GM13976 (cell line): ENCODE measurements at regions not wholly inside any gene's neighbourhood (a gene's known extent, or its start where the extent isn't known, plus 50 kb on each side); places are given as distances from the start of the nearest gene placed in this dataset.
A peak's percentile ranks its signal among the peaks of the same experiment; 100 is the strongest.

ENCODE experiments used
- DNase-seq: peaks from one replicate; pipeline ENCODE4 v3.0.0; 2012; ENCODE audit warnings: low spot score
- in situ Hi-C: fragments of 300-500 bp; cut with MboI; formaldehyde crosslinking; loops from one replicate; pipeline ENCODE4 v1.12.0; 2022; ENCODE audit warnings: low sequenced_read_pairs, mixed read lengths, inconsistent platforms; ENCODE audit not compliant: unreplicated experiment
- TF ChIP-seq, protein P1 (sequence below): IDR thresholded peaks from 2 replicates; pipeline ENCODE4 v1.5.1; 2012; ENCODE audit warnings: borderline replicate concordance, mild to moderate bottlenecking; ENCODE audit not compliant: insufficient read depth; ENCODE audit errors: extremely low read depth, missing control alignments, control extremely low read depth

DNA sequence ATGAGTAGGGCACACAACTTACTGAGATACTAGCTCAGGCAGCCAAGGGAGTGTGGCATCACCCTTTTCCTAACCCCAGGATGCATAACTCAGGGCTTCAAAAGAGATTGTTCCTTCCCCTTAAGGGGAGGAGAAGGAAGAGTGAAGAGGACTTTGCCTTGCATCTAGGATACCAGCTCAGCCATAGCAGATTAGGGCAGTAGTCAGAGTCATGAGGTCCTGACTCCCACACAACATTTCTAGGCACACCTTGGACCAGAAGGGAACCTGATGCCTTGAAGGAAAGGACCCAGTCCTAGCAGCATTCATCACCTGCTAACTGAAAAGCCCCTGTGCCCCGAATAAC, 1433.2 kb upstream of the TMEFF2 start:
- no peak for DNase-seq
- TF ChIP-seq, protein P1, sequence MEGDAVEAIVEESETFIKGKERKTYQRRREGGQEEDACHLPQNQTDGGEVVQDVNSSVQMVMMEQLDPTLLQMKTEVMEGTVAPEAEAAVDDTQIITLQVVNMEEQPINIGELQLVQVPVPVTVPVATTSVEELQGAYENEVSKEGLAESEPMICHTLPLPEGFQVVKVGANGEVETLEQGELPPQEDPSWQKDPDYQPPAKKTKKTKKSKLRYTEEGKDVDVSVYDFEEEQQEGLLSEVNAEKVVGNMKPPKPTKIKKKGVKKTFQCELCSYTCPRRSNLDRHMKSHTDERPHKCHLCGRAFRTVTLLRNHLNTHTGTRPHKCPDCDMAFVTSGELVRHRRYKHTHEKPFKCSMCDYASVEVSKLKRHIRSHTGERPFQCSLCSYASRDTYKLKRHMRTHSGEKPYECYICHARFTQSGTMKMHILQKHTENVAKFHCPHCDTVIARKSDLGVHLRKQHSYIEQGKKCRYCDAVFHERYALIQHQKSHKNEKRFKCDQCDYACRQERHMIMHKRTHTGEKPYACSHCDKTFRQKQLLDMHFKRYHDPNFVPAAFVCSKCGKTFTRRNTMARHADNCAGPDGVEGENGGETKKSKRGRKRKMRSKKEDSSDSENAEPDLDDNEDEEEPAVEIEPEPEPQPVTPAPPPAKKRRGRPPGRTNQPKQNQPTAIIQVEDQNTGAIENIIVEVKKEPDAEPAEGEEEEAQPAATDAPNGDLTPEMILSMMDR, result no peak
- in situ Hi-C loops, result no loop called here

DNA sequence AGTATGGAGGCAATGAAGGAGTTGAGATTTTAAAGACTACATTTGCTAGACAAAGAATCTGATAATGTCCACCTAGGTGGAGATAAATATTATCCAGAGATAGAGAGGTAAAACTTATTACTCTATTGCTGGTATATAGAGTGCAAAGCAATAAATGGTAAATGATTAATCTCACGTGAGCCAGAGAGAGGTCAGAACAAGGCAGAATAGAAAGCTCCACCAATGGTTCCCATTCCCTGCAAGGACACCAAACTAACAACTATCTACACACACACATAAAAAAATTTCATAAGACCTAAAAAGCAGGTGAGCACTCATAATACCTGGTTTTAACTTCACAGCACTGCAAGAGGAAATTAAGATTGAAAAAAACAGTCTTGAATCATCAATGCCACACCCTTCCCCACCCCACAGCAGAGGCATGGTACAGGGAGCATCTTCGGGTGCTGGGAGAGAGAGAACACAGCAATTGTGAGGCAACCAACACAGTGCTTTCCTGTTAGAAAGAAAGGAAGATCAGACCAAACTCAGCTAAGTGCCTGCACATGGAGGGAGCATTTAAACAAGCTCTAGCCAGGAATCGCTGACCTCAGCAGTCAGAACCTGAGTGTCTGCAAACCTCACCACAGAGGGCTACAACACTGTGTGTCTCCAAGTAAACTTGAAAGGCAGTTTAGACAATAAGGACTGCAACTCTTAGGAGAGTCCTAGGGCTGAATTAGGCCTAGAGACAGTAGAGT, 1432.6 kb upstream of the TMEFF2 start:
- TF ChIP-seq, protein P1, result no peak
- in situ Hi-C loops, result no loop called here
- no peak for DNase-seq

DNA sequence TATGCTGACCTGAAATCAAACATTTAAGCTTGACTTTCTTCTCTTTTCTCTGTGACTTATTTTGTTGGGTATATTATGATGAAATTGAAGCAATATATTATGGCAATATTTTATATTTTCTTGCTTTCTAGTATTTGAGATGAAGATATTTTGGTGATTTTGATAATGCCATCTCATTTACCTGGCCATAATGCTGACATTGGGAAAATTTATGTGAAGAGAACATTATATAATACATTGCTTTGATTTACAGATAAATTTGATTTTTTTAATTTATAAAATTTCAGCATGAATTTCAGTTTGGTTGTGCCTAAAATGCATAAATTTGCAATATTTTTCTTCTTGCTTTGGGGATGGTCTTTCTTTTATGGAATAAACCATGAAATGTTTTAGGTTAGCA, 1413.7 kb upstream of the TMEFF2 start:
- DNase-seq, result no peak
- TF ChIP-seq, protein P1, result no peak
- in situ Hi-C loops, result no loop called here

DNA sequence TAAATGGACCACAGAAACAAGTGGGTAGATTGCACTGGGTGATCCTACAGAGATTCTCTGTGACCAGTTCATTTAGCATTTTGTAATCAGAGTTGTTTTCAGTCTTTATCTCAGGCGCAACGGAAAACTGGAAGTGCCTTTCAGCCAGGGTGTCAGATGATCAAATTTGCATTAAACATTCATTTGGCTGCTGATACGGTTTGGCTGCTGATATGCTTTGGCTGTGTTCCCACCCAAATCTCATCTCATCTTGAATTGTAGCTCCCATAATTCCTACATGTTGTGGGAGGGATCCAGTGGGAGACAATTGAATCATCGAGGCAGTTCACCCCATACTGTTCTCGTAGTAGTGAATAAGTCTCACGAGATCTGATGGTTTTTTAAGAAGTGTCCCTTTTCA, 1396.1 kb upstream of the TMEFF2 start:
- DNase-seq, result no peak
- in situ Hi-C loops, result no loop called here
- TF ChIP-seq, protein P1, result no peak

DNA sequence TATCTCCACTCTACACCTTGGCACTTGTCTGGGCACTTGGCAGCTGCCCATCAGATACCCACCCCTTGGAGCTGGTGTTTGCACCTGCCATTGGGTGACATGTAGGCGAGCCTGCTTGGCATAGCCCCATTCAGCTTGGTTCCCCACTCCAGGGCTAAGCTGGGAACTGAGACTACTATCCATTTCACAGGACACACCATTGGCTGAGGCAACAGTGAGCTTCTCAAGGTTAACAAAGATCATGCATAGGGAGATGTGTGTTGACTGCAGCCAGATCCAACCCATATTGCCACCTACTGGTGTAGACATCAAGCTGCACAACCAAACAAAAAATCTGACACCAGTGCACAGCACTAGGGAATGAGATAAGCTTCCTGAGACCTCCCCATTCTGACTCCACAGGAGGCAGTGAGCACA, 1389.8 kb upstream of the TMEFF2 start:
- TF ChIP-seq, protein P1, result peak; percentile 35
- DNase-seq, result peak; percentile 29
- in situ Hi-C loops, result no loop called here

DNA sequence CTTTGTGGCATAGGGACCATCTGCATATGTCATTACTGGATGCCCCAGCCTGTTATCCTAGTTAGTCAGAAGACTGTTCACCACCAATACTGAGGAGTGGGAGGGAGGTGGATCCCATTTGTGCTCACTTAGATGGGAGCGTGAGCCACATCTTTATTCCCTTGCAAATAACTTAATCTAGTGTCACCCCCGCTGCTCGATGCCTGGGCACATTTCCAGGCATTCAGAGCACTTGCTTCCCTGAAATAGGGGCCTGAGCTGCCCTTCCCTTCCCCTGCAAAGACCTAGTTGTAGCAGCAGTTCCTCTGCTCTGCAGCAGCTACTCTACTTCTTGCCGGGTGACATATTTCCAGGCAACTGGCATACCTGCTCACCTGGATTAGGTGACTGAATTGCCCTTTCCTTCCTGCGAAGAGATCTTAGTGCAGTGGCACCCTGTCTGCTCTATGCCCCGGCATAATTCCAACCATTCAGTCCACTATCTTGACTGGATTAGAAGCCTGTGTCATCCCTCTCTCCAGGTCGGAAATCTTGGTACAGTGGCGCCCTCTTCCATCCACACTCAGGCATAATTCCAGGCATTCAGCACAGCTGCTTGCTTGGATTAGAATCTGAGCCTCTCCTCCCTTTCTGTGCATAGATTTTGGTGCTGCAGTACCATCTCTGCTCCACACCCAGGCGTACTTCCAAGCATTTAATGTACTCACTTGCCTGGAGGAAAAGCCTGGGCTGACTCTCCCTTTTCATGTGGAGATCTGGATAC, 1389.1 kb upstream of the TMEFF2 start:
- in situ Hi-C loops, result no loop called here
- DNase-seq, result no peak

More for the DNA sequence above, 1389.1 kb upstream of the TMEFF2 start:
- TF ChIP-seq, protein P1, result peak; percentile 7
